H1 (cell line): ENCODE measurements at regions not wholly inside any gene's neighbourhood (a gene's known extent, or its start where the extent isn't known, plus 50 kb on each side); places are given as distances from the start of the nearest gene placed in this dataset.

ENCODE experiments used
- CTCF ChIA-PET: fragments of 300-600 bp; sonication (Branson Sonifier 250); formaldehyde crosslinking; loops from one replicate; lab custom pipeline; 2021; ENCODE audit not compliant: partially characterized antibody; lab: Charles Lee
- POLR2A ChIA-PET: fragments of 300-600 bp; sonication (Branson Sonifier 250); formaldehyde crosslinking; loops from one replicate; lab custom pipeline; 2021; ENCODE audit warnings: inconsistent platforms; ENCODE audit not compliant: partially characterized antibody; lab: Charles Lee
- DNase-seq, 2 experiments: peaks; one replicate each; pipeline versions ENCODE4 v3.0.0 to v3.0.0-alpha.2; 2010 to 2022; ENCODE audit warnings: low spot score in 2 of 2, low read depth in 1 of 2, mixed read lengths in 1 of 2
- FAIRE-seq: peaks from 2 replicates; lab custom pipeline; 2011; peaks lifted over from hg19 to GRCh38; lab: Jason Lieb, UNC
- H2AFZ ChIP-seq: 2 replicates; pipeline ENCODE4 v1.8.1; 2012; ENCODE audit warnings: low read length, inconsistent platforms
- H2AK5ac ChIP-seq: 2 replicates; pipeline ENCODE4 v1.6.1; 2013; ENCODE audit warnings: low read depth, low read length
- H2BK120ac ChIP-seq: replicated peaks from 2 replicates; pipeline ENCODE3; 2013; ENCODE audit warnings: low read depth, low read length, inconsistent platforms
- H2BK12ac ChIP-seq: 2 replicates; pipeline ENCODE4 v1.6.1; 2013; ENCODE audit warnings: low read depth, low read length
- H2BK15ac ChIP-seq: 2 replicates; pipeline ENCODE4 v1.6.1; 2013; ENCODE audit warnings: low read length
- H2BK20ac ChIP-seq: 2 replicates; pipeline ENCODE4 v1.6.1; 2013; ENCODE audit warnings: low read length
- H2BK5ac ChIP-seq: 2 replicates; pipeline ENCODE4 v1.6.1; 2013; ENCODE audit warnings: low read depth, low read length
- H3K14ac ChIP-seq: 2 replicates; pipeline ENCODE4 v1.6.1; 2013; ENCODE audit warnings: inconsistent platforms; ENCODE audit not compliant: insufficient read length
- H3K18ac ChIP-seq: 2 replicates; pipeline ENCODE4 v1.6.1; 2013; ENCODE audit warnings: low read length; ENCODE audit errors: extremely low read depth
- H3K23ac ChIP-seq: 2 replicates; pipeline ENCODE4 v1.6.1; 2013; ENCODE audit warnings: inconsistent platforms; ENCODE audit not compliant: insufficient read length
- H3K23me2 ChIP-seq: 2 replicates; pipeline ENCODE4 v1.6.1; 2013; ENCODE audit warnings: low read depth, low read length
- H3K27ac ChIP-seq: 2 replicates; pipeline ENCODE4 v1.6.1; 2011; ENCODE audit warnings: low read depth, low read length, inconsistent platforms
- H3K27me3 ChIP-seq, 4 experiments: replicated peaks in 1 of 4; 1 replicate in 1 of 4; 2 replicates in 3 of 4; pipeline versions ENCODE4 v1.6.1 to v1.8.1; 2011 to 2013; ENCODE audit warnings: low read length in 3 of 4, mild to moderate bottlenecking in 3 of 4, inconsistent platforms in 2 of 4, mixed read lengths in 2 of 4, moderate library complexity in 1 of 4; ENCODE audit not compliant: control insufficient read depth in 3 of 4, insufficient read depth in 3 of 4; ENCODE audit errors: extremely low read depth in 1 of 4
- H3K36me3 ChIP-seq, 4 experiments: 2 replicates each; pipeline versions ENCODE4 v1.6.1 to v1.8.1; 2011 to 2013; ENCODE audit warnings: mild to moderate bottlenecking in 4 of 4, low read length in 3 of 4, moderate library complexity in 2 of 4, control low read depth in 1 of 4, inconsistent platforms in 1 of 4; ENCODE audit not compliant: insufficient read depth in 4 of 4, control insufficient read depth in 2 of 4
- H3K4ac ChIP-seq: replicated peaks from 2 replicates; pipeline ENCODE3; 2013; ENCODE audit warnings: low read length, low read depth, mixed read lengths, inconsistent platforms; ENCODE audit not compliant: insufficient read length
- H3K4me1 ChIP-seq, 4 experiments: replicated peaks in 1 of 4; 1 replicate in 1 of 4; 2 replicates in 3 of 4; pipeline versions ENCODE4 v1.6.1 to v1.8.1; 2011 to 2013; ENCODE audit warnings: low read length in 3 of 4, inconsistent platforms in 2 of 4, mixed read lengths in 1 of 4; ENCODE audit not compliant: insufficient read depth in 4 of 4, control insufficient read depth in 3 of 4
- H3K4me2 ChIP-seq, 2 experiments: 2 replicates each; pipeline versions ENCODE4 v1.6.1 to v1.8.1; 2011 to 2013; ENCODE audit warnings: low read depth in 2 of 2, low read length in 2 of 2, control low read depth in 1 of 2, inconsistent platforms in 1 of 2, mild to moderate bottlenecking in 1 of 2; ENCODE audit not compliant: insufficient read depth in 1 of 2
- H3K4me3 ChIP-seq, 4 experiments: fragments of 200-600, 300-600 bp in 1 of 4; sonication (generic), shearing (Covaris generic), sonication (Bioruptor Twin) in 1 of 4; 2 replicates each; pipeline versions ENCODE4 v1.5.1 to v1.8.1; 2011 to 2016; ENCODE audit warnings: low read length in 4 of 4, low read depth in 3 of 4, control low read depth in 2 of 4, inconsistent platforms in 2 of 4, mild to moderate bottlenecking in 2 of 4, mixed read lengths in 1 of 4, moderate library complexity in 1 of 4; ENCODE audit not compliant: insufficient read depth in 2 of 4; ENCODE audit errors: extremely low read depth in 1 of 4
- H3K56ac ChIP-seq: replicated peaks from 2 replicates; pipeline ENCODE3; 2013; ENCODE audit warnings: low read depth, mild to moderate bottlenecking, mixed read lengths, low read length, inconsistent platforms; ENCODE audit not compliant: insufficient read length
- H3K79me1 ChIP-seq: 2 replicates; pipeline ENCODE4 v1.6.1; 2013; ENCODE audit warnings: low read depth, low read length, control low read depth
- H3K79me2 ChIP-seq, 2 experiments: 2 replicates each; pipeline versions ENCODE4 v1.6.1 to v1.8.1; 2012 to 2013; ENCODE audit warnings: low read length in 2 of 2, mild to moderate bottlenecking in 2 of 2, inconsistent platforms in 1 of 2; ENCODE audit not compliant: insufficient read depth in 2 of 2, control insufficient read depth in 1 of 2
- H3K9ac ChIP-seq, 4 experiments: replicated peaks in 1 of 4; 1 replicate in 1 of 4; 2 replicates in 3 of 4; pipeline versions ENCODE4 v1.6.1 to v1.8.1; 2011 to 2013; ENCODE audit warnings: low read depth in 3 of 4, low read length in 3 of 4, control low read depth in 2 of 4, mild to moderate bottlenecking in 2 of 4, moderate library complexity in 2 of 4, inconsistent platforms in 1 of 4; ENCODE audit errors: extremely low read depth in 1 of 4
- H3K9me3 ChIP-seq, 2 experiments: 2 replicates each; pipeline versions ENCODE4 v1.6.1 to v1.8.1; 2012 to 2013; ENCODE audit warnings: mild to moderate bottlenecking in 2 of 2, moderate library complexity in 2 of 2, control low read depth in 1 of 2, inconsistent platforms in 1 of 2, low read depth in 1 of 2, low read length in 1 of 2, mixed read lengths in 1 of 2; ENCODE audit not compliant: insufficient read depth in 2 of 2
- H4K20me1 ChIP-seq, 2 experiments: replicated peaks in 1 of 2; 2 replicates each; pipeline versions ENCODE3 to v1.8.1; 2011 to 2013; ENCODE audit warnings: inconsistent platforms in 2 of 2, low read length in 2 of 2, mild to moderate bottlenecking in 1 of 2; ENCODE audit not compliant: insufficient read depth in 2 of 2, control insufficient read depth in 1 of 2
- H4K5ac ChIP-seq: 2 replicates; pipeline ENCODE4 v1.6.1; 2013; ENCODE audit warnings: low read length, low read depth, mixed read lengths, inconsistent platforms; ENCODE audit not compliant: insufficient read length
- H4K8ac ChIP-seq: 2 replicates; pipeline ENCODE4 v1.8.0; 2013; ENCODE audit warnings: mild to moderate bottlenecking, moderate library complexity, low read length, inconsistent platforms; ENCODE audit not compliant: insufficient read depth; ENCODE audit errors: extremely low read depth
- H4K91ac ChIP-seq: replicated peaks from 2 replicates; pipeline ENCODE3; 2013; ENCODE audit warnings: low read length, mixed read lengths, inconsistent platforms; ENCODE audit not compliant: insufficient read length
- CBX5 ChIP-seq: fragments of 300-800, 300-1000 bp; sonication (generic); IDR thresholded peaks from 2 replicates; pipeline ENCODE4 v1.7.1; 2016; ENCODE audit warnings: antibody characterized with exemption, low read length, low read depth
- NRF1 ChIP-seq: IDR thresholded peaks from 2 replicates; pipeline ENCODE4 v1.6.1; 2011; ENCODE audit warnings: mild to moderate bottlenecking, low read depth, low read length, improper control_type of control experiment
- RXRA ChIP-seq: IDR thresholded peaks from 2 replicates; pipeline ENCODE4 v1.6.1; 2011; ENCODE audit warnings: low read depth, mild to moderate bottlenecking, low read length, moderate library complexity; ENCODE audit not compliant: insufficient read depth
- TEAD4 ChIP-seq: IDR thresholded peaks from 2 replicates; pipeline ENCODE4 v1.6.1; 2012; ENCODE audit warnings: low read depth, low read length, inconsistent platforms, mixed read lengths
- USF2 ChIP-seq: IDR thresholded peaks from 2 replicates; pipeline ENCODE4 v1.6.1; 2011; ENCODE audit warnings: low read length, improper control_type of control experiment
- ZNF274 ChIP-seq: IDR thresholded peaks from 2 replicates; pipeline ENCODE4 v1.7.0; 2012; ENCODE audit warnings: low read length, borderline replicate concordance; ENCODE audit errors: extremely low read depth
- WGBS, 2 experiments: shearing (Covaris generic) in 1 of 2; methylation state at CpG; one replicate each; pipeline versions ENCODE4 v1.1.6 to v1.1.7; 2013 to 2015; ENCODE audit warnings: low lambda C conversion rate in 2 of 2, mixed read lengths in 2 of 2, inconsistent platforms in 1 of 2, low coverage in 1 of 2, missing lambda C conversion rate in 1 of 2; ENCODE audit not compliant: insufficient replicate concordance in 2 of 2, insufficient coverage in 1 of 2, insufficient read length in 1 of 2; ENCODE audit errors: extremely low coverage in 1 of 2, missing lambda C conversion rate in 1 of 2; 5-methylcytosine and 5-hydroxymethylcytosine counted together

- Histone ChIP-seq H3K27me3 (peaks cover 0 to 12% (median 5%) of the 10 kb centered on the region in 4 experiments; a peak in 4 of 7 replicates), H4K91ac (no peak overlapping the region), H4K8ac (no peak overlapping the region), H3K36me3 (no peaks in the 10 kb centered on the region), H3K9me3 (peaks cover 0 to 4% of the 10 kb centered on the region in 2 experiments; a peak in 1 of 4 replicates), H3K79me1 (no peaks in the 10 kb centered on the region), H3K18ac (no peak overlapping the region), H2BK5ac (no peak overlapping the region), H3K9ac (no peak overlapping the region), H3K4ac (no peak overlapping the region), H2AFZ (no peak overlapping the region), H2BK20ac (no peak overlapping the region), H3K4me3 (no peak overlapping the region), H2AK5ac (no peak overlapping the region), H3K27ac (no peak overlapping the region), H2BK15ac (no peak overlapping the region), H4K5ac (no peak overlapping the region), H3K56ac (no peak overlapping the region), H3K23me2 (no peaks in the 10 kb centered on the region), H2BK120ac (no peak overlapping the region), H3K14ac (no peak overlapping the region), H3K4me1 (no peaks in the 10 kb centered on the region), H3K4me2 (no peak overlapping the region), H4K20me1 (no peaks in the 10 kb centered on the region), H3K23ac (no peak overlapping the region), H3K79me2 (no peaks in the 10 kb centered on the region), H2BK12ac (no peak overlapping the region)
- no peak for FAIRE-seq
- ChIA-PET POLR2A (no interaction called here), CTCF (interaction anchor here (1.2 kb wide), 1 partner anchor 9 kb away, joined by 3 read pairs; no protein-coding TSS in a partner anchor)
- 83% methylated on average over 2 of the region's 2 CpGs; no CpG with 5 or more reads in 1 of the 2 experiments for WGBS, 2 experiments
- TF ChIP-seq ZNF274 (no peak), TEAD4 (no peak), USF2 (no peak), RXRA (no peak), NRF1 (no peak), CBX5 (no peak)
- no peak for DNase-seq
Measured at GRCh38 chr2:238975408-238975807, 127.5 kb downstream of the TWIST2 start.
